Astrocyte (in vitro differentiated cells and primary cell): ENCODE measurements at regions not wholly inside any gene's neighbourhood (a gene's known extent, or its start where the extent isn't known, plus 50 kb on each side); places are given as distances from the start of the nearest gene placed in this dataset.

ENCODE experiments used
- DNase-seq: peaks from one replicate; pipeline ENCODE4 v3.0.0-alpha.2; 2010; ENCODE audit warnings: low read depth
- FAIRE-seq: peaks from 2 replicates; lab custom pipeline; 2011; peaks lifted over from hg19 to GRCh38; lab: Jason Lieb, UNC
- H2AFZ ChIP-seq: 2 replicates; pipeline ENCODE4 v1.6.0; 2012; ENCODE audit warnings: low read depth, low read length, inconsistent platforms
- H3K27ac ChIP-seq: 2 replicates; pipeline ENCODE4 v1.5.1; 2011; ENCODE audit warnings: low read depth, low read length, inconsistent platforms
- H3K27me3 ChIP-seq: 2 replicates; pipeline ENCODE4 v1.6.0; 2011; ENCODE audit warnings: low read length, inconsistent platforms; ENCODE audit not compliant: insufficient read depth
- H3K36me3 ChIP-seq: 2 replicates; pipeline ENCODE4 v1.5.1; 2011; ENCODE audit warnings: low read length, inconsistent platforms; ENCODE audit not compliant: insufficient read depth
- H3K4me1 ChIP-seq: 2 replicates; pipeline ENCODE4 v1.5.1; 2011; ENCODE audit warnings: low read length, inconsistent platforms; ENCODE audit not compliant: insufficient read depth
- H3K4me2 ChIP-seq: 2 replicates; pipeline ENCODE4 v1.6.0; 2012; ENCODE audit warnings: low read length, inconsistent platforms
- H3K4me3 ChIP-seq: 2 replicates; pipeline ENCODE4 v1.5.1; 2011; ENCODE audit warnings: low read depth, mild to moderate bottlenecking, low read length, inconsistent platforms; ENCODE audit not compliant: insufficient read depth
- H3K79me2 ChIP-seq: 2 replicates; pipeline ENCODE4 v1.6.0; 2012; ENCODE audit warnings: mild to moderate bottlenecking, low read length, inconsistent platforms; ENCODE audit not compliant: insufficient read depth
- H3K9ac ChIP-seq: 2 replicates; pipeline ENCODE4 v1.6.0; 2012; ENCODE audit warnings: mild to moderate bottlenecking, low read length, inconsistent platforms
- H3K9me3 ChIP-seq: 2 replicates; pipeline ENCODE4 v1.5.1; 2012; ENCODE audit warnings: low read depth, mild to moderate bottlenecking, low read length, inconsistent platforms; ENCODE audit not compliant: insufficient read depth
- H4K20me1 ChIP-seq: 2 replicates; pipeline ENCODE4 v1.6.0; 2012; ENCODE audit warnings: low read length, inconsistent platforms; ENCODE audit not compliant: insufficient read depth
- H3K27ac Mint-ChIP-seq: one replicate; pipeline ENCODE4 v1.8.0; 2021; ENCODE audit warnings: mild to moderate bottlenecking, mixed read lengths; ENCODE audit not compliant: unreplicated experiment
- H3K27me3 Mint-ChIP-seq: one replicate; pipeline ENCODE4 v1.8.0; 2021; ENCODE audit warnings: low read depth, mixed read lengths; ENCODE audit not compliant: unreplicated experiment
- H3K36me3 Mint-ChIP-seq: one replicate; pipeline ENCODE4 v1.8.0; 2021; ENCODE audit warnings: low read depth, mixed read lengths; ENCODE audit not compliant: unreplicated experiment
- H3K4me1 Mint-ChIP-seq: one replicate; pipeline ENCODE4 v1.8.0; 2021; ENCODE audit warnings: low read depth, mixed read lengths; ENCODE audit not compliant: unreplicated experiment
- H3K4me3 Mint-ChIP-seq: one replicate; pipeline ENCODE4 v1.8.0; 2021; ENCODE audit warnings: mild to moderate bottlenecking, moderate library complexity, mixed read lengths; ENCODE audit not compliant: unreplicated experiment
- H3K9me3 Mint-ChIP-seq: one replicate; pipeline ENCODE4 v1.8.0; 2021; ENCODE audit warnings: mild to moderate bottlenecking, mixed read lengths; ENCODE audit not compliant: unreplicated experiment
- EZH2 ChIP-seq: IDR thresholded peaks from 2 replicates; pipeline ENCODE4 v1.6.1; 2012; ENCODE audit warnings: mild to moderate bottlenecking, low read length, inconsistent platforms; ENCODE audit not compliant: insufficient read depth
- TF ChIP-seq, protein P1 (sequence below): IDR thresholded peaks from 2 replicates; pipeline ENCODE4 v1.5.1; 2011; ENCODE audit warnings: low read depth, mild to moderate bottlenecking, inconsistent platforms, low read length, moderate library complexity; ENCODE audit not compliant: insufficient read depth

DNA sequence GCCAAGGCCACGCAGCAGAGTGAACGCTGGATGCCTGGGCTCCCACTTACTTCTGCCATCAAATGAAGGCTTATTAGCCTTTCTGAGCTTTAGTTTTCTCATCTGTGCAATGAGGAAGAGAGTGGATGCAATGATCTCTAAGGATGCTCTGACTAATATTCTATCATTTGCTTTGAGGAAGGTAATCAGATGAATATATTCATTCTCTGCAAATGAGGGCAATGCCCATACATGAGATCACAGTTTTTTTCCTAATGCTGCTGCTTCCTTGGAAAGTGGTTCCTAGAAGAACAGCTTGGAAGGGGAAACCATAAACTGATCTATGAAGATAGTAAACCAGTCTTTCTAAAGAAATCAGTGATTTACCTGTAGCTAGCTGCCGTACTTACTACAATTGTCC lies 152.4 kb downstream of the NSG2 start:
- H3K27ac Mint-ChIP-seq, result no peak overlapping the region
- no peak overlapping the region for H3K4me3 Mint-ChIP-seq
- Histone ChIP-seq H3K4me3 (no peak overlapping the region), H3K4me2 (no peak overlapping the region), H3K36me3 (no peaks in the 10 kb centered on the region), H3K4me1 (no peaks in the 10 kb centered on the region), H2AFZ (no peak overlapping the region), H3K9me3 (no peaks in the 10 kb centered on the region), H3K27ac (no peak overlapping the region), H3K27me3 (no peaks in the 10 kb centered on the region), H3K79me2 (no peaks in the 10 kb centered on the region), H3K9ac (no peak overlapping the region), H4K20me1 (no peaks in the 10 kb centered on the region)
- TF ChIP-seq, protein P1, sequence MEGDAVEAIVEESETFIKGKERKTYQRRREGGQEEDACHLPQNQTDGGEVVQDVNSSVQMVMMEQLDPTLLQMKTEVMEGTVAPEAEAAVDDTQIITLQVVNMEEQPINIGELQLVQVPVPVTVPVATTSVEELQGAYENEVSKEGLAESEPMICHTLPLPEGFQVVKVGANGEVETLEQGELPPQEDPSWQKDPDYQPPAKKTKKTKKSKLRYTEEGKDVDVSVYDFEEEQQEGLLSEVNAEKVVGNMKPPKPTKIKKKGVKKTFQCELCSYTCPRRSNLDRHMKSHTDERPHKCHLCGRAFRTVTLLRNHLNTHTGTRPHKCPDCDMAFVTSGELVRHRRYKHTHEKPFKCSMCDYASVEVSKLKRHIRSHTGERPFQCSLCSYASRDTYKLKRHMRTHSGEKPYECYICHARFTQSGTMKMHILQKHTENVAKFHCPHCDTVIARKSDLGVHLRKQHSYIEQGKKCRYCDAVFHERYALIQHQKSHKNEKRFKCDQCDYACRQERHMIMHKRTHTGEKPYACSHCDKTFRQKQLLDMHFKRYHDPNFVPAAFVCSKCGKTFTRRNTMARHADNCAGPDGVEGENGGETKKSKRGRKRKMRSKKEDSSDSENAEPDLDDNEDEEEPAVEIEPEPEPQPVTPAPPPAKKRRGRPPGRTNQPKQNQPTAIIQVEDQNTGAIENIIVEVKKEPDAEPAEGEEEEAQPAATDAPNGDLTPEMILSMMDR, result no peak
- TF ChIP-seq EZH2, result no peak
- H3K36me3 Mint-ChIP-seq, result no peaks in the 10 kb centered on the region
- H3K4me1 Mint-ChIP-seq, result no peaks in the 10 kb centered on the region
- peaks cover 17% of the 10 kb centered on the region for H3K27me3 Mint-ChIP-seq
- no peak for FAIRE-seq
- no peak for DNase-seq
- peaks cover 1% of the 10 kb centered on the region for H3K9me3 Mint-ChIP-seq

DNA sequence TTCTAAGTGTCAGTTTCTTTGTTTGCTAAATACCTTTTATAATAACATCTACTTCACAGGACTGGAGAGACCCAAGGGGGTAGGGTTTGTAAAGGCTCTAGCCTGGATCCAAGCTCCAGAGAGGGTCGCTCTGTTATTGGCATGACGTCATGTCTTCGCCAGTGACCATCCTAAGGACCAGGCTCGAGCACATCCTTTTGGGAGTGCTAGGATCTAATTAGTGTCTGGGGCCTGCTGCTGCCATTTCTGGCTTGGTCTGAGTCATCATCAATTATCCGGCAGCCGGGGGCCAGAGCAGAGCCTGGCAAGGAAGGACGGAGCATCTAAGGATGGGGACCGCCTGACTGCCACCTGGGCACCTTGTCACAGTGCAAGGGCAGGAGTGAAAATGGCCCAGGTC lies 153.0 kb downstream of the NSG2 start:
- Histone ChIP-seq H3K27ac (no peak overlapping the region), H3K4me1 (no peaks in the 10 kb centered on the region), H2AFZ (no peak overlapping the region), H3K36me3 (no peaks in the 10 kb centered on the region), H3K9ac (no peak overlapping the region), H3K4me3 (no peak overlapping the region), H3K27me3 (no peaks in the 10 kb centered on the region), H3K79me2 (no peaks in the 10 kb centered on the region), H4K20me1 (no peaks in the 10 kb centered on the region), H3K4me2 (no peak overlapping the region), H3K9me3 (no peaks in the 10 kb centered on the region)
- H3K27ac Mint-ChIP-seq, result no peak overlapping the region
- H3K9me3 Mint-ChIP-seq, result peaks cover 2% of the 10 kb centered on the region
- no peaks in the 10 kb centered on the region for H3K36me3 Mint-ChIP-seq
- DNase-seq (no peak), FAIRE-seq (no peak)
- no peak for TF ChIP-seq EZH2
- TF ChIP-seq, protein P1, result no peak
- no peaks in the 10 kb centered on the region for H3K4me1 Mint-ChIP-seq
- H3K27me3 Mint-ChIP-seq, result peaks cover 13% of the 10 kb centered on the region
- no peak overlapping the region for H3K4me3 Mint-ChIP-seq

DNA sequence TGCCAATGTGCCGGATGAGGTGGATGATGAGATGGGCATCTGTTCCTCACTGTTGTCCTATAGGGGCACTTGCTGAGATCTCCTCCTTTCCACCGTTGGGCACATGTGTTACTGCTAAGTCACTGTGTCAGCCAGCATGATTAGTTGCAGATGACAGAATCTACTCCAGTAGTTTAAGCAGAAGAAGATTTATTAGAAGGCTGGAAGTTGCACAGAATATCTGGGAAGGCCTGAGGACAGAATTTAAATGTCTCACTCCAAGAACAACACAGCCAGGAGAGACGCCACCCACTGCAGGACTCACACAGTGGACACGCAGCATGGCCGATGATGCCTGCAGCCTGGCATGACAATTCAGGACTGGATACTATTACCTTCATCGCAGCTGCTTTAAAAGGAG lies 157.5 kb downstream of the NSG2 start:
- Histone ChIP-seq H3K79me2 (no peaks in the 10 kb centered on the region), H3K4me3 (no peak overlapping the region), H3K9ac (no peak overlapping the region), H3K4me2 (no peak overlapping the region), H3K4me1 (no peaks in the 10 kb centered on the region), H2AFZ (no peak overlapping the region), H3K9me3 (no peaks in the 10 kb centered on the region), H4K20me1 (no peaks in the 10 kb centered on the region), H3K27me3 (no peaks in the 10 kb centered on the region), H3K36me3 (no peaks in the 10 kb centered on the region), H3K27ac (no peak overlapping the region)
- H3K27ac Mint-ChIP-seq, result no peak overlapping the region
- no peak for TF ChIP-seq EZH2
- TF ChIP-seq, protein P1, result no peak
- H3K27me3 Mint-ChIP-seq, result peaks cover 7% of the 10 kb centered on the region
- H3K36me3 Mint-ChIP-seq, result no peaks in the 10 kb centered on the region
- H3K9me3 Mint-ChIP-seq, result peaks cover 4% of the 10 kb centered on the region
- no peak for DNase-seq
- FAIRE-seq, result no peak
- H3K4me3 Mint-ChIP-seq, result no peak overlapping the region
- peaks cover 7% of the 10 kb centered on the region for H3K4me1 Mint-ChIP-seq
